ENCODE measurements at regions not wholly inside any gene's neighbourhood (a gene's known extent, or its start where the extent isn't known, plus 50 kb on each side); places are given as distances from the start of the nearest gene placed in this dataset.

DNA sequence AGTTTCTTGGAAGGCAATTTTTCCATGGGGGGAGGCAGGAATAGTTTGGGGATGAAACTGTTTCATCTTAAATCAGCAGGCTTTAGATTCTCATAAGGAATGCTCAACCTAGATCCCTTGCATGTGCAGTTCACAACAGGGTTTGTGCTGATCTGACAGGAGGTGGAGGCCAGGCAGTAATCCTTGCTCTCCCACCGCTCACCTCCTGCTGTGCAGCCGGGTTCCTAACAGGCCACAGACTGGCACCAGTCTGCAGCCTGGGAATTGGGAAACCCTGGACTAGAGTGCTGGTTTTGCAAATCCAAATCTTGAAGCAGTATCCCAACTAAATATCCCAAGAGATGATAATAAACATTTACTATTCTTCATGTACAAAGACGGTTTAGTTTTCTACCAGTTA lies 256.3 kb upstream of the TMCO5A start:
- TF ChIP-seq, protein P1, sequence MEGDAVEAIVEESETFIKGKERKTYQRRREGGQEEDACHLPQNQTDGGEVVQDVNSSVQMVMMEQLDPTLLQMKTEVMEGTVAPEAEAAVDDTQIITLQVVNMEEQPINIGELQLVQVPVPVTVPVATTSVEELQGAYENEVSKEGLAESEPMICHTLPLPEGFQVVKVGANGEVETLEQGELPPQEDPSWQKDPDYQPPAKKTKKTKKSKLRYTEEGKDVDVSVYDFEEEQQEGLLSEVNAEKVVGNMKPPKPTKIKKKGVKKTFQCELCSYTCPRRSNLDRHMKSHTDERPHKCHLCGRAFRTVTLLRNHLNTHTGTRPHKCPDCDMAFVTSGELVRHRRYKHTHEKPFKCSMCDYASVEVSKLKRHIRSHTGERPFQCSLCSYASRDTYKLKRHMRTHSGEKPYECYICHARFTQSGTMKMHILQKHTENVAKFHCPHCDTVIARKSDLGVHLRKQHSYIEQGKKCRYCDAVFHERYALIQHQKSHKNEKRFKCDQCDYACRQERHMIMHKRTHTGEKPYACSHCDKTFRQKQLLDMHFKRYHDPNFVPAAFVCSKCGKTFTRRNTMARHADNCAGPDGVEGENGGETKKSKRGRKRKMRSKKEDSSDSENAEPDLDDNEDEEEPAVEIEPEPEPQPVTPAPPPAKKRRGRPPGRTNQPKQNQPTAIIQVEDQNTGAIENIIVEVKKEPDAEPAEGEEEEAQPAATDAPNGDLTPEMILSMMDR (IDR thresholded peaks at IDR 0.05; ENCODE audit: low read length): no peak
- no peak for TF ChIP-seq EZH2 (IDR thresholded peaks at IDR 0.05; ENCODE audit: borderline replicate concordance, low read length)
